Right lobe of liver (tissue), 6 donors: ENCODE measurements at regions not wholly inside any gene's neighbourhood (a gene's known extent, or its start where the extent isn't known, plus 50 kb on each side); places are given as distances from the start of the nearest gene placed in this dataset.

Experiments used
- ATAC-seq, 4 donors: fragments of 200-7000 bp; cut with Tn5 transposase; one replicate each; pipeline ENCODE4 v1.9.1; 2020; ENCODE audit warnings: mild to moderate bottlenecking in 4 of 4, moderate library complexity in 4 of 4
- DNase-seq, 3 donors: peaks; one replicate each; pipeline ENCODE4 v3.0.0-alpha.2; 2020
- H3K27ac ChIP-seq, 3 donors: fragments of 200-600 bp; one replicate each; pipeline ENCODE4 v1.8.0; 2022
- H3K27me3 ChIP-seq, 2 donors: fragments of 200-600 bp; one replicate each; pipeline ENCODE4 v1.8.0; 2022
- H3K36me3 ChIP-seq, 4 donors: fragments of 200-600 bp; sonication (generic) in 1 of 4; one replicate each; pipeline versions ENCODE4 v1.5.1 to v1.8.0; 2017 to 2022; ENCODE audit warnings: control low read depth in 1 of 4
- H3K4me1 ChIP-seq, 4 donors: fragments of 200-600 bp; sonication (generic) in 1 of 4; one replicate each; pipeline versions ENCODE4 v1.5.1 to v1.8.0; 2017 to 2022; ENCODE audit warnings: control low read depth in 1 of 4
- H3K4me3 ChIP-seq, 3 donors: fragments of 200-600 bp; one replicate each; pipeline ENCODE4 v1.8.0; 2022
- H3K9me3 ChIP-seq, 4 donors: fragments of 200-600 bp; sonication (generic) in 1 of 4; one replicate each; pipeline versions ENCODE4 v1.5.1 to v1.8.0; 2017 to 2022; ENCODE audit warnings: control low read depth in 1 of 4
- POLR2A ChIP-seq: fragments of 450-650 bp; IDR thresholded peaks from one replicate; pipeline ENCODE4 v1.6.1; 2017; ENCODE audit warnings: antibody characterized with exemption, mild to moderate bottlenecking
- WGBS: methylation state at CpG from one replicate; pipeline ENCODE4 v1.1.6; 2018; ENCODE audit warnings: low coverage, low lambda C conversion rate; ENCODE audit not compliant: insufficient coverage; ENCODE audit errors: missing lambda C conversion rate; 5-methylcytosine and 5-hydroxymethylcytosine counted together
- intact Hi-C, 2 donors: fragments of 100-400 bp; cut with DNase I; formaldehyde crosslinking; loops; one replicate each; pipeline versions ENCODE4 v1.11.2 to v1.14.1; 2022
- TF ChIP-seq, protein P1 (sequence below), 4 donors: fragments of 200-600 bp in 3 of 4; fragments of 450-650 bp in 1 of 4; IDR thresholded peaks; one replicate each; pipeline versions ENCODE4 v1.5.1 to v1.8.0; 2016 to 2022; ENCODE audit warnings: antibody characterized with exemption in 4 of 4, mild to moderate bottlenecking in 2 of 4
- donor health status: DM: no; HTN: yes; CAD: no.
- donor health status: DM: no; HTN: no; CAD: no.
- donor health status: DM: no; HTN: no; CAD: no.
- donor health status: DM: no; HTN: yes; CAD: no.
- donor health status: DM: no; HTN: yes; CAD: no.

DNA sequence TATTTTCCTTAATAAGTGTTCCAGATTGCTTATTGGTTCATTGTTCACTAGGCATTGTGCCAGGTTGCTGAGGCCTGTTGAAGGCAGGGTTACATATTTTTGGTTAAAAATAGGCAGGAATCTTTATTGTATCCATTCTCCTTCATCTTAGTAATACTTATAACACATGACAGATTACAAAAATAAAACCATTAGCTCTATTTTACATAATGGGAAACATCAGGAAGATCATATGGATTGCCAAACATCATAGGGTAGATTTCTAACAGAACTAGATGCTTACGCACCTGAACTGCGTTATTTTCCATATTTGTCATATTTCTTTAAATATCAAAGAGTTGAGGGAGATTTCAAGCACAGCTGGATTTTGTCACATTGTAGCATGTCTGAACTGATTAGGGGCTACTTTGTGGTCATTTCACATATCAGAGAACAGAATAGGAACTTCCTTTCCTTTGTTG, 462.9 kb upstream of the SGO1 start:
- H3K27ac ChIP-seq: no peak overlapping the region
- no peaks in the 10 kb centered on the region for H3K27me3 ChIP-seq
- intact Hi-C loops: no loop called here
- WGBS: 93% methylated on average over 2 of the region's 2 CpGs
- H3K36me3 ChIP-seq: no peaks in the 10 kb centered on the region
- ATAC-seq: no peak
- no peaks in the 10 kb centered on the region for H3K9me3 ChIP-seq
- no peaks in the 10 kb centered on the region for H3K4me1 ChIP-seq
- DNase-seq: no peak
- no peak overlapping the region for H3K4me3 ChIP-seq
- no peak for TF ChIP-seq POLR2A
- TF ChIP-seq, protein P1, sequence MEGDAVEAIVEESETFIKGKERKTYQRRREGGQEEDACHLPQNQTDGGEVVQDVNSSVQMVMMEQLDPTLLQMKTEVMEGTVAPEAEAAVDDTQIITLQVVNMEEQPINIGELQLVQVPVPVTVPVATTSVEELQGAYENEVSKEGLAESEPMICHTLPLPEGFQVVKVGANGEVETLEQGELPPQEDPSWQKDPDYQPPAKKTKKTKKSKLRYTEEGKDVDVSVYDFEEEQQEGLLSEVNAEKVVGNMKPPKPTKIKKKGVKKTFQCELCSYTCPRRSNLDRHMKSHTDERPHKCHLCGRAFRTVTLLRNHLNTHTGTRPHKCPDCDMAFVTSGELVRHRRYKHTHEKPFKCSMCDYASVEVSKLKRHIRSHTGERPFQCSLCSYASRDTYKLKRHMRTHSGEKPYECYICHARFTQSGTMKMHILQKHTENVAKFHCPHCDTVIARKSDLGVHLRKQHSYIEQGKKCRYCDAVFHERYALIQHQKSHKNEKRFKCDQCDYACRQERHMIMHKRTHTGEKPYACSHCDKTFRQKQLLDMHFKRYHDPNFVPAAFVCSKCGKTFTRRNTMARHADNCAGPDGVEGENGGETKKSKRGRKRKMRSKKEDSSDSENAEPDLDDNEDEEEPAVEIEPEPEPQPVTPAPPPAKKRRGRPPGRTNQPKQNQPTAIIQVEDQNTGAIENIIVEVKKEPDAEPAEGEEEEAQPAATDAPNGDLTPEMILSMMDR (IDR thresholded peaks at IDR 0.05): no peak

DNA sequence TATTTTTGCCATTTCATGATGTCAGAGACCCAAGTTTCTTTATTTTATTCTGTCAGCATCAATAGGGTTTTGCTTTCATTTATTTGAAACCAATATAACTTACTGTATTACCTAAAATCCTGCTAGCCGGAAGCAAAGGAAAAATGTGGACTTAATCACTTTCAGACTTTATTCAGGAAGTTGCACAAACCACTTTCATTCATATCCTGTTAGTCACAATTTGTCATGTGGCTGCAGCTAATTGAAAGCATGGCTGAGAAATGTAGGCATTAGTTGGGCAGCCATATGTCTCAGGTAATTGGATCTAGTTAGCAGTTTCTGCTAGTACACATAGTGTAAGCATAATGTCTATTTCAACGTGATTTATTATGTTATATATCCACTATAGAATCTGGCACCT, 462.3 kb upstream of the SGO1 start:
- TF ChIP-seq POLR2A: no peak
- TF ChIP-seq, protein P1 (IDR thresholded peaks at IDR 0.05): no peak
- H3K9me3 ChIP-seq: no peaks in the 10 kb centered on the region

DNA sequence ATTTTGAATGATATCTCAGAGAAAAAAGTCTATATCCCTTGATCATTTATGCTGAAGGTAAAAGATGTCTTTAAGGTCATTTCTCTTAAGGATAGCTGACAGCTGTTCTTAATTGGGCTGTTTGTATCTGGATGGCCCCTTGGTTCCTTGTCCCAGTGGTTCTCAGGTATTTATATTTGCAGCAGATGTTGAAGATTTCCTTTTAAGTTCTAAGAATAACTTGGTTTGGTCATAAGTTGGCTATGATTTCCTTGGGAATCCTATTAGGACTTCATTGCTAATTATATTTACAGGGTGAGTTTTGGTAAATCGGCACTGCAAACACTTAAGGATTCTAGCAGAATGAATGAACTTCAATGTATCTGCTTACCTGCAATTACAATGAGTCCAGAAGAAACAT, 460.4 kb upstream of the SGO1 start:
- Histone ChIP-seq H3K4me3 (no peak overlapping the region), H3K27ac (no peak overlapping the region), H3K27me3 (no peaks in the 10 kb centered on the region), H3K36me3 (no peaks in the 10 kb centered on the region), H3K9me3 (no peaks in the 10 kb centered on the region), H3K4me1 (no peaks in the 10 kb centered on the region)
- DNase-seq (no peak), ATAC-seq (no peak)
- TF ChIP-seq, protein P1 (IDR thresholded peaks at IDR 0.05): no peak
- no peak for TF ChIP-seq POLR2A
- 89% methylated on average over 1 of the region's 1 CpG for WGBS
- intact Hi-C loops: no loop called here

More for the DNA sequence above, 462.3 kb upstream of the SGO1 start:
- ATAC-seq: no peak
- H3K27ac ChIP-seq: no peak overlapping the region
- WGBS: 36% methylated on average over 2 of the region's 2 CpGs
- no peak overlapping the region for H3K4me3 ChIP-seq
- no peak for DNase-seq
- H3K27me3 ChIP-seq: no peaks in the 10 kb centered on the region
- no peaks in the 10 kb centered on the region for H3K36me3 ChIP-seq
- H3K4me1 ChIP-seq: no peaks in the 10 kb centered on the region
- intact Hi-C loops: no loop called here

DNA sequence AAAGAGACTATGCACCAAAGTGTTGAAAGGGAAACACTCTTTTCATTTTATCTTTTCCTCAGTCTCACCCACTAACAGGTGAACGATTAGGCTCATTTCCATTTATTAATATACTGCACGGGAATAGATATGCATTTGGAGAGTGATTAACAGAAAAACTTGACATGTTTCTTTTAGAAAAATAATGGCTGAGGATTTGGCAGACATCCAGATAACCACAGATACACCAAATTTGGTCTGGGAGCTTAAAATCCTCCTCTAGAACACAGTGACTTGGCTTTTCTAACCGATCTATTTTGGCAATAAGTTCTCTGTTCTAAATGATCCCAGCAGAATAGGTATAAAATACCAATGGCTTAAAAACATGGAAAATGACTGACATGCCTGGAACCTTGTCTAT, 459.3 kb upstream of the SGO1 start:
- no peak for ATAC-seq
- intact Hi-C loops: no loop called here
- Histone ChIP-seq H3K27me3 (no peaks in the 10 kb centered on the region), H3K9me3 (no peaks in the 10 kb centered on the region), H3K4me1 (no peaks in the 10 kb centered on the region), H3K27ac (no peak overlapping the region), H3K4me3 (no peak overlapping the region), H3K36me3 (no peaks in the 10 kb centered on the region)
- DNase-seq: no peak
- TF ChIP-seq, protein P1 (IDR thresholded peaks at IDR 0.05): no peak
- no peak for TF ChIP-seq POLR2A
- 41% methylated on average over 3 of the region's 3 CpGs for WGBS

DNA sequence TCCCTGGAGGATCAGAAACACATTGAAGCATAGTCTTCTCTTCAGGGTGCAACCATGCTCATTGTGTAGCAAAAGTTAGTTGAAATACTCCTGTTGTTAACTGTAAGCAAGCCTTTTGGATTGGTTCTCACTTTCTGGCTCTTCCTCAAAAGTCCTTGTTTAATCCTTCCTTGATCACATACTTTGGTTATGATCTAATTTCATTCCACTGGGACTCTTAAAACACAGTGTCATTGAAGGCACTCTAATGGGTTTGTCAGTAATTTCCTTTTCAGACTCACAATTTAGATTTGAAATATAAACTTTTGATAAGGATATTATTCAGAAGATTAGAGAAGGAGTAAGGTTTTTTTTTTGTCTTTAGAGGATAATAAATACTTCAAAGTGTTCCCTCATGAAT, 451.7 kb upstream of the SGO1 start:
- Histone ChIP-seq H3K9me3 (no peaks in the 10 kb centered on the region), H3K4me1 (no peaks in the 10 kb centered on the region), H3K27me3 (no peaks in the 10 kb centered on the region), H3K36me3 (no peaks in the 10 kb centered on the region), H3K4me3 (no peak overlapping the region), H3K27ac (no peak overlapping the region)
- no peak for DNase-seq
- ATAC-seq: no peak
- intact Hi-C loops: no loop called here
- TF ChIP-seq POLR2A: no peak
- TF ChIP-seq, protein P1 (IDR thresholded peaks at IDR 0.05): no peak
